Prostate gland (tissue), 2 donors: ENCODE measurements at regions not wholly inside any gene's neighbourhood (a gene's known extent, or its start where the extent isn't known, plus 50 kb on each side); places are given as distances from the start of the nearest gene placed in this dataset.

Source experiments
- CTCF ChIP-seq, 4 experiments: fragments of 200-600 bp in 2 of 4; fragments of 450-650 bp in 2 of 4; sonication (generic) in 2 of 4; IDR thresholded peaks; 1 replicate in 3 of 4; 2 replicates in 1 of 4; pipeline ENCODE4 v1.5.1; 2016 to 2019; ENCODE audit warnings: antibody characterized with exemption in 4 of 4, mild to moderate bottlenecking in 2 of 4, moderate library complexity in 2 of 4
- POLR2AphosphoS5 ChIP-seq: sonication (generic); formaldehyde crosslinking; IDR thresholded peaks from one replicate; pipeline ENCODE4 v1.6.1; 2017; ENCODE audit warnings: antibody characterized with exemption

- TF ChIP-seq CTCF (IDR thresholded peaks at IDR 0.05) (peak in 3 of 4 experiments; percentile 42 to 53 (median 42)), POLR2AphosphoS5 (peak; percentile 11)
Observed at GRCh38 chr6:144931172-144932035, 646.3 kb downstream of the UTRN start.
